ENCODE measurements at regions not wholly inside any gene's neighbourhood (a gene's known extent, or its start where the extent isn't known, plus 50 kb on each side); places are given as distances from the start of the nearest gene placed in this dataset.

- POLR2A ChIA-PET (ENCODE audit: low non-redundant PET), result no interaction called here
- CTCF ChIA-PET, result interaction anchor here (0.6 kb wide), 1 partner anchor 1669 kb away, joined by 3 read pairs; no protein-coding TSS in a partner anchor
- DNase-seq (ENCODE audit: low spot score), result no peak
These were observed 1021.5 kb upstream of the ADGRL2 start for GRCh38 chr1:80779275-80779674.

GRCh38 chr1:80778094-80778840 is 1022.5 kb upstream of the ADGRL2 start:
- Histone ChIP-seq H3K36me3 (ENCODE audit: insufficient read depth, low read length, poor library complexity, severe bottlenecking) (no peaks in the 10 kb centered on the region), H3K27me3 (replicated peaks; ENCODE audit: insufficient read depth, low read depth, low read length, poor library complexity) (no peaks in the 10 kb centered on the region), H3K4me1 (ENCODE audit: insufficient read depth, low read length, poor library complexity, severe bottlenecking) (no peaks in the 10 kb centered on the region), H3K27ac (ENCODE audit: low read depth, low read length, poor library complexity, severe bottlenecking) (no peak overlapping the region), H3K9me3 (ENCODE audit: low read depth, low read length, poor library complexity, severe bottlenecking) (no peaks in the 10 kb centered on the region), H3K4me3 (ENCODE audit: low read depth, low read length, poor library complexity, severe bottlenecking) (no peak overlapping the region)
- TF ChIP-seq, protein P1, sequence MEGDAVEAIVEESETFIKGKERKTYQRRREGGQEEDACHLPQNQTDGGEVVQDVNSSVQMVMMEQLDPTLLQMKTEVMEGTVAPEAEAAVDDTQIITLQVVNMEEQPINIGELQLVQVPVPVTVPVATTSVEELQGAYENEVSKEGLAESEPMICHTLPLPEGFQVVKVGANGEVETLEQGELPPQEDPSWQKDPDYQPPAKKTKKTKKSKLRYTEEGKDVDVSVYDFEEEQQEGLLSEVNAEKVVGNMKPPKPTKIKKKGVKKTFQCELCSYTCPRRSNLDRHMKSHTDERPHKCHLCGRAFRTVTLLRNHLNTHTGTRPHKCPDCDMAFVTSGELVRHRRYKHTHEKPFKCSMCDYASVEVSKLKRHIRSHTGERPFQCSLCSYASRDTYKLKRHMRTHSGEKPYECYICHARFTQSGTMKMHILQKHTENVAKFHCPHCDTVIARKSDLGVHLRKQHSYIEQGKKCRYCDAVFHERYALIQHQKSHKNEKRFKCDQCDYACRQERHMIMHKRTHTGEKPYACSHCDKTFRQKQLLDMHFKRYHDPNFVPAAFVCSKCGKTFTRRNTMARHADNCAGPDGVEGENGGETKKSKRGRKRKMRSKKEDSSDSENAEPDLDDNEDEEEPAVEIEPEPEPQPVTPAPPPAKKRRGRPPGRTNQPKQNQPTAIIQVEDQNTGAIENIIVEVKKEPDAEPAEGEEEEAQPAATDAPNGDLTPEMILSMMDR (conservative IDR thresholded peaks at IDR 0.05; ENCODE audit: low read depth, low read length), result no peak
- no peak for DNase-seq (ENCODE audit: low spot score)
- POLR2A ChIA-PET (ENCODE audit: low non-redundant PET), result no interaction called here
- CTCF ChIA-PET, result no interaction called here
- BruUV-seq (replicated peaks), result no TSS peak
- intact Hi-C loops (cut with micrococcal nuclease; ENCODE audit: unreplicated experiment), result no loop called here

More at GRCh38 chr1:80779275-80779674, 1021.5 kb upstream of the ADGRL2 start:
- Histone ChIP-seq H3K4me1 (ENCODE audit: insufficient read depth, low read length, poor library complexity, severe bottlenecking) (no peaks in the 10 kb centered on the region), H3K27ac (ENCODE audit: low read depth, low read length, poor library complexity, severe bottlenecking) (no peak overlapping the region), H3K9me3 (ENCODE audit: low read depth, low read length, poor library complexity, severe bottlenecking) (no peaks in the 10 kb centered on the region), H3K4me3 (ENCODE audit: low read depth, low read length, poor library complexity, severe bottlenecking) (no peak overlapping the region), H3K27me3 (replicated peaks; ENCODE audit: insufficient read depth, low read depth, low read length, poor library complexity) (no peaks in the 10 kb centered on the region), H3K36me3 (ENCODE audit: insufficient read depth, low read length, poor library complexity, severe bottlenecking) (no peaks in the 10 kb centered on the region)
- BruUV-seq (replicated peaks), result no TSS peak
- intact Hi-C loops (cut with micrococcal nuclease; ENCODE audit: unreplicated experiment), result no loop called here
- TF ChIP-seq, protein P1 (conservative IDR thresholded peaks at IDR 0.05; ENCODE audit: low read depth, low read length), result no peak
- no peak for TF ChIP-seq EZH2 (IDR thresholded peaks at IDR 0.05; ENCODE audit: borderline replicate concordance, low read depth, low read length, poor library complexity, severe bottlenecking)

DNA sequence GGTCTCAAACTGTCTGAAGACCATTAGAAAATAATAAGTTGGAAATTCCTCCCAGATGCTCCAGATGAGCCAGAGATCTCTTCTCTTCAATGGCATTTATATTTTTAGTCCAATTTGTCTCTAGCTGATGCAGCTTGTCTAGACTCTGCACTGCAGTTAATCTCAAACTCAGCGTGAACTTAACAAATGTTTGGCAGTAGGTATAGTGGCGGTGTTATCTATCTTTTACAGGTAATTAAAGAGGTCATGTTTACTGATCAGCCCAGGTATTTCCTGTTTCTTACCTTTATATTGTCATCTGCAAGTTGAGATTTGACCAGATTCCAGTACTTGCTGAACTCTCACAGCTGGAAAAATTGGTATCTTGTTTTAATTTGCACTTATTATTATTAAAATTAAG is 1024.5 kb upstream of the ADGRL2 start:
- Histone ChIP-seq H3K4me1 (ENCODE audit: insufficient read depth, low read length, poor library complexity, severe bottlenecking) (no peaks in the 10 kb centered on the region), H3K4me3 (ENCODE audit: low read depth, low read length, poor library complexity, severe bottlenecking) (no peak overlapping the region), H3K9me3 (ENCODE audit: low read depth, low read length, poor library complexity, severe bottlenecking) (no peaks in the 10 kb centered on the region), H3K36me3 (ENCODE audit: insufficient read depth, low read length, poor library complexity, severe bottlenecking) (no peaks in the 10 kb centered on the region), H3K27ac (ENCODE audit: low read depth, low read length, poor library complexity, severe bottlenecking) (no peak overlapping the region), H3K27me3 (replicated peaks; ENCODE audit: insufficient read depth, low read depth, low read length, poor library complexity) (no peaks in the 10 kb centered on the region)
- no TSS peak for BruUV-seq (replicated peaks)
- CTCF ChIA-PET, result no interaction called here
- DNase-seq (ENCODE audit: low spot score), result no peak
- POLR2A ChIA-PET (ENCODE audit: low non-redundant PET), result no interaction called here
- intact Hi-C loops (cut with micrococcal nuclease; ENCODE audit: unreplicated experiment), result no loop called here
- TF ChIP-seq, protein P1 (conservative IDR thresholded peaks at IDR 0.05; ENCODE audit: low read depth, low read length), result no peak

Measured in A673 (cell line).